AG09309 (cell line): ENCODE measurements at regions not wholly inside any gene's neighbourhood (a gene's known extent, or its start where the extent isn't known, plus 50 kb on each side); places are given as distances from the start of the nearest gene placed in this dataset.

Source experiments
- DNase-seq: peaks from one replicate; pipeline ENCODE4 v3.0.0-alpha.2; 2010; ENCODE audit warnings: low read depth
- H3K4me3 ChIP-seq: 2 replicates; pipeline ENCODE4 v1.5.1; 2011; ENCODE audit warnings: mild to moderate bottlenecking, low read depth, low read length, moderate library complexity; ENCODE audit not compliant: control insufficient read depth
- CTCF ChIP-seq: IDR thresholded peaks from 2 replicates; pipeline ENCODE4 v1.5.1; 2011; ENCODE audit warnings: mild to moderate bottlenecking, low read depth, low read length, inconsistent platforms; ENCODE audit not compliant: insufficient read depth, control insufficient read depth; ENCODE audit errors: missing control alignments

GRCh38 chr11:70745451-70745850 is 347.1 kb downstream of the CTTN start:
- no peak for TF ChIP-seq CTCF
- no peak for DNase-seq
- no peak overlapping the region for H3K4me3 ChIP-seq

- TF ChIP-seq CTCF: no peak
Measured at GRCh38 chr11:70745941-70746340, 347.6 kb downstream of the CTTN start.

GRCh38 chr11:70746351-70746750 is 348.0 kb downstream of the CTTN start:
- no peak for TF ChIP-seq CTCF
- H3K4me3 ChIP-seq: no peak overlapping the region

More at GRCh38 chr11:70745941-70746340, 347.6 kb downstream of the CTTN start:
- no peak overlapping the region for H3K4me3 ChIP-seq
- DNase-seq: no peak

GRCh38 chr11:70747285-70747684 is 349.0 kb downstream of the CTTN start:
- TF ChIP-seq CTCF: no peak
- DNase-seq: no peak
- no peak overlapping the region for H3K4me3 ChIP-seq

More at GRCh38 chr11:70746351-70746750, 348.0 kb downstream of the CTTN start:
- no peak for DNase-seq

GRCh38 chr11:70747921-70748320 is 349.6 kb downstream of the CTTN start:
- H3K4me3 ChIP-seq: no peak overlapping the region
- no peak for DNase-seq
- no peak for TF ChIP-seq CTCF

- no peak for DNase-seq
- no peak for TF ChIP-seq CTCF
- no peak overlapping the region for H3K4me3 ChIP-seq
Measured at GRCh38 chr11:70751142-70751734, 352.9 kb downstream of the CTTN start.
